C4-2B (cell line): ENCODE measurements at regions not wholly inside any gene's neighbourhood (a gene's known extent, or its start where the extent isn't known, plus 50 kb on each side); places are given as distances from the start of the nearest gene placed in this dataset.

Source experiments
- H3K27ac ChIP-seq: fragments of 450-650 bp; 2 replicates; pipeline ENCODE4 v1.5.1; 2017
- ZFX ChIP-seq: fragments of 450-650 bp; IDR thresholded peaks from 2 replicates; pipeline ENCODE4 v1.6.1; 2017
- TF ChIP-seq, protein P1 (sequence below): fragments of 450-650 bp; conservative IDR thresholded peaks from 2 replicates; pipeline ENCODE4 v1.5.1; 2017; ENCODE audit warnings: mild to moderate bottlenecking

DNA sequence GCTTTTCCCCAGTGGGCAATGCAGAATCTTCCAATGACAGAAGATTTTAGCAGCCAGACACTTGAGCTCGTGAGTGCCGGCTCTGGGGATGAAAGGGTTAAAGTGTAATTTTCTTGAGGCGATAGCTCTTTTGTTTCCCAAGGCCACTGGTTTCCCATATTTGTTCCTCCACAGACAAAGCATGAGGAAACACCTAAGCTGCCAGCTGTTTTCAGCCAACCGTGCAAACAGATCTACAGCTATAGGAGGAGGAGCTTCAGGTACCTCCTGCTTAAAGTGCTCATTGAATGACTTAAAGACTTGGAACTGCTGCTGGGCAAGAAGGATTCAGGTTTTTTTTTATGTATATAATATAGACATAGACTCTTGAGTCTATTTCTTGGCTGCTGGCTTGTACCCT is 1311.5 kb downstream of the TMEM121 start:
- TF ChIP-seq ZFX: no peak
- TF ChIP-seq, protein P1, sequence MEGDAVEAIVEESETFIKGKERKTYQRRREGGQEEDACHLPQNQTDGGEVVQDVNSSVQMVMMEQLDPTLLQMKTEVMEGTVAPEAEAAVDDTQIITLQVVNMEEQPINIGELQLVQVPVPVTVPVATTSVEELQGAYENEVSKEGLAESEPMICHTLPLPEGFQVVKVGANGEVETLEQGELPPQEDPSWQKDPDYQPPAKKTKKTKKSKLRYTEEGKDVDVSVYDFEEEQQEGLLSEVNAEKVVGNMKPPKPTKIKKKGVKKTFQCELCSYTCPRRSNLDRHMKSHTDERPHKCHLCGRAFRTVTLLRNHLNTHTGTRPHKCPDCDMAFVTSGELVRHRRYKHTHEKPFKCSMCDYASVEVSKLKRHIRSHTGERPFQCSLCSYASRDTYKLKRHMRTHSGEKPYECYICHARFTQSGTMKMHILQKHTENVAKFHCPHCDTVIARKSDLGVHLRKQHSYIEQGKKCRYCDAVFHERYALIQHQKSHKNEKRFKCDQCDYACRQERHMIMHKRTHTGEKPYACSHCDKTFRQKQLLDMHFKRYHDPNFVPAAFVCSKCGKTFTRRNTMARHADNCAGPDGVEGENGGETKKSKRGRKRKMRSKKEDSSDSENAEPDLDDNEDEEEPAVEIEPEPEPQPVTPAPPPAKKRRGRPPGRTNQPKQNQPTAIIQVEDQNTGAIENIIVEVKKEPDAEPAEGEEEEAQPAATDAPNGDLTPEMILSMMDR: no peak
- no peak overlapping the region for H3K27ac ChIP-seq

DNA sequence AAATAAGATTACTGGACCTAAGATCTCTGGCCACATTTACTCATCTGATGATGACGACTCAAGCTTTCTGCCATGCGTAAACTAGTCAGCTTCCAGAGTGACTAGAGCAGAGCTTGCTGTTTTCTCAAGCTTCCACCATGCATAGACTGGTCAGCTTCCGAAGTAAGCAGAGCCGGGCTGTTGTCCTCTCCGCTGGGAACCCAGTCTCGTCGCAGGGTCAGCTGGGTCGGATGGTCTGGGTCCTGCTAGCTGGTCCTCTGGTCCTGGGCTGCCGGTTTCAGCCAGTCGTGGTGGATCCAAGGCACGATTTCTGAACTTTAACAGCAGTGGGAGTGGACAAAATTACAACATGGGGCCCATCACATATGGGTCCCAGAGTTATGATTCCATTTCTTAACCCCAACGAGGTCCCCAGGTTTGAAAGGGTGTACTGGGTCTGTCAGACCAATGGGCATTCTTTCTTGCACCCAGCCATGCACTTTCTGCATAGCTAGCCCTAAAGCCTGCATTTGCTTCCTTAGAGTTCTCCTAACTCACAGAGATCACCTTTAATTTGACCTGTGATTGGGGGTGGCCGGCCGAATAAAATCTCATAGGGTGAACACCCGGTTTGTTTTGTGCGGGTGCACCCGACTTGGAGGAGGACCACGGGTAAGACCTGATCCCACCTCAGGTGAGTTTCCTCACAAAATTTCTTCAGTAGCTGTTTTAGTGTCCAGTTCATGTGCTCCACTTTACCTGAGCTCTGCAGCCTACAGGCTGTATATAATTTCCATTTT is 1312.8 kb downstream of the TMEM121 start:
- TF ChIP-seq ZFX: no peak
- TF ChIP-seq, protein P1: no peak
- H3K27ac ChIP-seq: no peak overlapping the region

DNA sequence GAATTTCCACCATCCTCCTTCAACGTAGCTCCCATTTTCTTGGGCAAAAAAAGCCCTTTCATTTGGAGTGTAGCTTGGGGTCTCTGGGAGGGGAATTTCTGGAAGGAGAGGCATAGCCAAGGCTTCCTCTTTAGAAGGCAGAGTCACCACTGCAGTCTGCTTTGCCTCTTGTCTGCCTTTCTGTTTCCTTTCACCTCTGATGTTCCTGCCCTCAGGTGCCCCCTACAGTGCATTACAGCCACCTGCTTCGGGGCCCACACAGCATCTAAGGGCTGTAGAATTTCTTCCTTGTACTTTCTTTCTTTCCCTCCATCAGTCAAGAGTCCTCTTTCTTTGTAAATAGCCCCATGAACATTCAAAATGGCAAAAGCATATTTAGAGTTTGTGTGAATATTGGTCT is 1313.9 kb downstream of the TMEM121 start:
- no peak overlapping the region for H3K27ac ChIP-seq
- no peak for TF ChIP-seq ZFX
- TF ChIP-seq, protein P1: no peak

DNA sequence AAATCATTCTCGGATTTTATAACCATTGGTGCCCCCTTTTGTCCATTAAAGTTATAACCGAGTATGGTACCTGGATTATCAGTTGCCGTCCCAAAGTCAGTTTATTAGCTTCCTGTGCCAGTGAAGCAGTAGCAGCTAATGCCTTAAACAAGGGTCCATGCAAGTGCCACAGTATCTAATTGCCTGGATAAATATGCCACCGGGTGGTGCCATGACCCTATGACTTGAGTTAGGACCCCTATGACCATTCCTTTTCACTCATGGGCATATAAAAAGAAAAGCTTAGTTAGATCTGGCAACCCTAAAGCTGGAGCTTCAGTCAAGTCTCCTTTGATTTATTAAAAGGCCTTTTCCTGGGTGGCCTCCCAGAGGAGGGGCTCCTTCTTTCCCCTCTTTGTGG is 1314.6 kb downstream of the TMEM121 start:
- H3K27ac ChIP-seq: no peak overlapping the region

DNA sequence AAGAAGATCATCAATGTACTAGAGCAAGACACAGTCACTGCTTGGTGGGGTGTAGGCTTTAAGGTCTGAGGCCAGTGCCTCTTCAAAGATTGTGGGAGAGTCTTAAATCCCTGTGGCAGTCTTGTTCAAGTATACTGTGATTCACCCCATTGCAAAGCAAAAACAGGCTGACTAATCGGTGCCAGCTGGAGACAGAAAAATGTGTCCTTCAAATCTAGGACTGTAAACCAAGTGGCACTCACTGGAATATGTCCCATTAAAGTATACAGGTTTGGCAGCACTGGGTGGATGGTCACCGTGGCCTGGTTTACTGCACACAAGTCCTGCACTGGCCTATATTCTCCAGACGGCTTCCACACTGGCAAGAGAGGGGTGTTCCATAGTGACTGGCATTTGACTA is 1315.3 kb downstream of the TMEM121 start:
- no peak overlapping the region; the same call in 1 of the 2 replicates for H3K27ac ChIP-seq

More for the DNA sequence above, 1314.6 kb downstream of the TMEM121 start:
- no peak for TF ChIP-seq ZFX
- TF ChIP-seq, protein P1: no peak

DNA sequence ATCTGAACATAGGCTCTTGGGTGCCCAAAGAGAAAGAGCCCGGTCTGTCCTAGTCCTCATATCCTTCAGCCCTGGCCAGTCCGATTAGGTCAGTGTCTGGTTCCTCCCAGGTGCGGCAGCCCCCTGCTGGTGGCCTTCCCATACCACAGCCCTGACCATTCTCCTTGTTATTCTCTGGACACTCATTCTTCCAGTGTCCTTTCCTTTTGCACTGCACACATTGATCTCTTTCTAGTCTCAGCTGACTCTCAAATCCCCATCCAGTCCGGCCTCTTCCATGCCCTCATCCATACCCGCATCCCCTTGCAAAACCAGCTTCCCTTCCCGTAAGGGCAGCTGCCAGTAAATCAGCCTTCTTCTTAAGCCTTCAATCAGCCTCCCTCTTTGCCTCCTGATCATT is 1316.3 kb downstream of the TMEM121 start:
- H3K27ac ChIP-seq: peak overlapping the region; percentile 87
- TF ChIP-seq ZFX: no peak
- TF ChIP-seq, protein P1: peak; percentile 82

More for the DNA sequence above, 1315.3 kb downstream of the TMEM121 start:
- TF ChIP-seq, protein P1: no peak
- TF ChIP-seq ZFX: no peak

DNA sequence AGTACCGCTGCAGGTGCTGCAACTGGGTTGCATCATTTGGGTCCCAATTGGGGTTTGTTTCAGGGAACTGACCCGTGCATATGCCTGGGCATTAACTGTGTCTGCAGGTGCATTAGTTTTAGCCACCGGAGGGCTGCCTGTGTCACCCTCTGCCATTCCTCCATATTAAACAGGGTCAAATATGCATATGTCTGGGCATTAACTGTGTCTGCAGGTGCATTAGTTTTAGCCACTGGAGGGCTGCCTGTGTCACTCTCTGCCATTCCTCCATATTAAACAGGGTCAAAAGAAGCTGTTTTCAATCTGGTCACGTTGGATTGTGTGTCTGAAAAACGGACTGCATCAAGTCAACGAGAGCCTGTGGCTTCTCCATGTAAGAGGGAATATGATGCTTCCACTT is 1317.0 kb downstream of the TMEM121 start:
- TF ChIP-seq, protein P1: no peak
- TF ChIP-seq ZFX: no peak
- peak overlapping the region; percentile 87 for H3K27ac ChIP-seq
